ENCODE measurements at regions not wholly inside any gene's neighbourhood (a gene's known extent, or its start where the extent isn't known, plus 50 kb on each side); places are given as distances from the start of the nearest gene placed in this dataset.

DNA sequence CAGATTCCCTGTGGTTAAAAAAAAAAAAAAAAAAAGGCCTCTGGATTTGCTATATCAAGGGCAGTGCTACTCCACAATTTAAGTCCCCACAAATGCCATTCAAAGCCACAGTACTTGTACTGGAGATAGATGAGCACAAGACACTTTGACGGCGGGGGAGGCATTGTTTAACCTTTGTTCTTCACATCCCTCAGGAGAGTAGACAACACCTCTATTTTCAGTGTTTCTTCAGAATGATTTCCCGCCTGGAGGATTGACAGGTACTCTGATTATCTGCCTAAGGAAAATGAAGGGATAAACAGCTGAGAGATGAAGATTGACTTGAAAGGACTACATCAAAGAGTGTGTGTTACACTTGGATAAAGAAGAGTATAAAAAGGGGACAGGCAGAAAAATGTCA lies 58.7 kb downstream of the OTOL1 start:
- DNase-seq (ENCODE audit: low read depth, low spot score): no peak

GRCh38 chr3:161556533-161556932 lies 59.9 kb downstream of the OTOL1 start:
- no peak for DNase-seq (ENCODE audit: low read depth, low spot score)

- DNase-seq (ENCODE audit: low read depth, low spot score): no peak
Measured at GRCh38 chr3:161556941-161557340, 60.3 kb downstream of the OTOL1 start.

DNA sequence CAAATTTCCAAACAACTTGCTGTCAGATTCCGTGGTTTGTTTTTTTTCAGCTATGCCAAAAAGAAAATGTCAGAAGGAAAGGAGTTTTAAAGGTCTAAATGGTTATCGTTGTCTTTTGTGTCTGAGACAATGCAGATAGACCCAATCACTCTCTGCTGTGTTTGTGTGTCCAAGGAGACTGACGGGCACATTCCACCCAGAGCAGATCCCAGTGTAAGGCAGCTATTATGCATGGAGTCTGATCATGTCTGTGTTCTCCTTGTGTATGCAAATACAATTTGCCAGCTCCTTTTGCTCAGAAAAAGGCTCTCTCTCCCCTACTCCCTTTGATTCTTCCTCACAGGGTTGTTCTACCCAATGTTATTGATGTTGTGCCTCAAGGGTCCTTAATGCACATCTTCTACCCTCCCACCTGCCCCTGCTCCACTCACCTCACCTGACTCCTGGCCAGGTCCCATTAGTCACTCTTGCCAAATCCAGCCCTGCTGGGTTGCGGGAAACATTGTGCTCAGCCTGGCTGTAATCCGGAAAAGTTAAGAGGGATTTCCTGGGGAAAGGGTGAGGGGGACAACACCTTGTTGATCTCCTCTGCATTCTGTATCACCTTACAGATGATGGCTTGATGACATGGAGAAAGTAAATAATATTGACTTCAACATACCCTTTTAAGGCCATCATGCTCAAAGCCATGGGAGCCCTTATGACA lies 61.0 kb downstream of the OTOL1 start:
- no peak for DNase-seq (ENCODE audit: low read depth, low spot score)

- no peak for DNase-seq (ENCODE audit: low read depth, low spot score)
Measured at GRCh38 chr3:161558236-161558635, 61.6 kb downstream of the OTOL1 start.

GRCh38 chr3:161559177-161559998 lies 62.8 kb downstream of the OTOL1 start:
- peak; percentile 56 for DNase-seq (ENCODE audit: low read depth, low spot score)

DNA sequence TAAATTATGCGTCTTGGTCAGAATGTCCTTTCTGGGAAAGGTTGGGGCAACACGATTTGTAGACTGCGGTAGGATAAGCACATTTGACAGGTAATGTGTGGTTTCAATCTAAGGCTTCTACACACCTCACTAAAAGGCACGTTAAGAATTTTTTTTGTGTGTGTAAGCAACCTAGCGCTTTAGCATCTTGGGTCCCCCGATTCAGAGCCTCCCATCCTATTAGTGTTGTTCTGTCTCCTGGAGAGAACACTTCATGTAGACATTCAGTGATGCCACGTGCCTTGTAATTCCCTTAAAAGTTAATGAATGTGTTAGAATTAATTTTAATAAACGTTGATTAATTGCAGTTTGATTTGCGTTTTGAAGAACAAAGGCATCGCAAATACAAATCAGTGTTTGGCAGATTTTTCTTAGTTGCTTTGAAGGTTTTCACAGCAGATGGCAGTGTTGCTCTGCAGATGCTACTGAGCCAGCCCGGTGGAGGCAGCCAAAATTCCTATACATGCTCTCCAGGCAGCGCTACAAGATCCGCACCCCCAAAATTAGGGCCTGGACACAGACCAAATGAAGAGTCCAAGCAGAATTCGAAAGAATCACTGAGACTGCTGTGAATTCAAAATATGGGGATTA lies 63.5 kb downstream of the OTOL1 start:
- peak; percentile 56 for DNase-seq (ENCODE audit: low read depth, low spot score)

- DNase-seq (ENCODE audit: low read depth, low spot score): no peak
Measured at GRCh38 chr3:161567577-161568361, 71.2 kb downstream of the OTOL1 start.

- no peak for DNase-seq (ENCODE audit: low read depth, low spot score)
Measured at GRCh38 chr3:161568671-161569070, 72.1 kb downstream of the OTOL1 start.

DNA sequence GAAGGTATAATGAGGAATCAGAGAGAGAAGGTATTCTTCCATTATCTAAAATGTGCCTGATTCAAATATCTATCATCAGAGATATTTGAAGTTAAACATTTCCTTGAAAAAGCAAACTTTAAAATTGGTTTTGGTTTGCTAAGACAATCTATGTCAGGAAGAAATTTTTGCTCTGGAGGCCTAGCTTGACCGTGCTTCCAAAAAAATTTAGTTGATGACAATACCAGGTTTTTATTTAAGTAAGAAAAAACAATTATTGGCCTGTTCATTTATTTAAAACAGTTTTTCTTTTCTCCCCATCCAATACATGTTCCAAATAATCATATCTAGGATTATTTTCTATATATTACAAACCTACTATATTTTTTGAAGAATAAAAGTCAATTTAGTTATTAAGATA lies 75.3 kb downstream of the OTOL1 start:
- no peak for DNase-seq (ENCODE audit: low read depth, low spot score)

DNA sequence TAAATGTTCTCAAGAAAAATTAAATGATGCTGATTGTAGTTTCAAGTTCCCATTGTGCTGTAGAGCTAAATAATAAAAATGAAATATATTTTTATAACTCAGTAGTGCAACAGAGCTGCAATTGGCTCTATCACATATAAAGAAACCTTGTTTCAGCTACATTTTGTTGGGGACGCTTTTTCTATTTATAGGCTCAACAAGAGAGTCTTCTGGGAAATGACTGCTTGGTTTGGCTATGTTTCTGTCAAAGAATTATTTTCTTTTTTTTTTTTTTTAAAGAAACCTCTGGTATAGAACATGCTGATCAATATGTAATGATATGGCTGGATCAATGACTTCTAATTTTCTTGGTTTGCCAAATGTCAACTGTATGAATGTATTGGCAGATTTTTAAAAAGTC lies 76.5 kb downstream of the OTOL1 start:
- no peak for DNase-seq (ENCODE audit: low read depth, low spot score)

DNA sequence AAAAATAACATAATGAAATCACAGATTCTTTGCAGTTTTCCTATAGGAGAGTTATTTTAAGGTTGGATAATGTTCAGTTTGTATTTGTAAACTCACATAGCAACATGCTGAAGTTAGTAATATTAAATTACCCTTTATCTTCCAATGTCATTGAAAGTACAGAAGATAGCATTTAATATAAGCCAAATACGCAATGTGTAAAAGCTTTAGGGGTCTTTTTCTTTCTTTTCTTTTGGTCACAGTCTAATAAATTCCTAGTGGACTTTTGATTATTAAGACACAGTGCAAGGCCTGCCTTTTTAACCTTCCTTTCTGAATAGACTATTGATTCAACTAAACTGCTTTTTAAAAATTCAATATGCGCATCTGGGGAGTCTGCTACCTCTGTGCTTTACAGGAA lies 79.3 kb downstream of the OTOL1 start:
- no peak for DNase-seq (ENCODE audit: low read depth, low spot score)

DNA sequence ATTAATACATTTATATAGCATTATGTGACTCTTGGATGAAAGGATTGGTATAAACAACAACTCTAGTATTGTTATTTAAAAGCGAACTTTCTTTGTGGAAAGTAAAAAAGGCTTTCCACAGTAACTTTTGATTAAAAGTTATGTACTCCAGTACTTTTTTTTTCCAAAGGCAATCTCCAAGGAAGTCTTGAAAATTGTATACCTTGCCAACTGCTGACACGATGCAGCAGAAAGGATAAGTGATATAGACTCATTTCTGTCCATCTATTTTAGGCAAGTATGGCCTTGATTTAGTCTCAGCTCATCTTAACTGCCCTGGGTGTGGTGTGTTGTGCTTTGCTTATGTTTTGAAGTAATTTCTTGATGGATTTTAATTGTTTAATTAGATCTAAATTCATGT lies 79.7 kb downstream of the OTOL1 start:
- DNase-seq (ENCODE audit: low read depth, low spot score): no peak

- DNase-seq (ENCODE audit: low read depth, low spot score): no peak
Measured at GRCh38 chr3:161576714-161577510, 80.3 kb downstream of the OTOL1 start.

DNA sequence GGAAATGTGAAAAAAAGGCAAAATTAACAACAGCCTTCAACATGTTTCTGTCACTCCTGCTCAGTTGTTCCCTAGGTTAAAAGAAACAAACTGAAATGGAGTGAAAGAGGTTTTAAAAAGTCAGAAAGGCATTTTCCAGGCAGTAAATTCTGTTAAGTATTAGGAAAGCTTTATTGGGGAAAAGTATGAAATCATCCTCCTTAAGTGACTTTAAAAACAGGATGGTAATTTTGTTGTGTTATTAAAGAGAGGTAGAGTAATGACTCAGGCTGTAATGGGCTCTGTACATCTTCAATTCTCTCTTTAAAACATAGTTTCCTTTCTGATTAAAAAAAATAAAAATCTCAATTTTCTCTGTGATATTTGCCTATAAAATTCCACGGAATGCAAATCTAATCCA lies 81.1 kb downstream of the OTOL1 start:
- DNase-seq (ENCODE audit: low read depth, low spot score): no peak

- no peak for DNase-seq (ENCODE audit: low read depth, low spot score)
Measured at GRCh38 chr3:161579395-161580126, 83.0 kb downstream of the OTOL1 start.

DNA sequence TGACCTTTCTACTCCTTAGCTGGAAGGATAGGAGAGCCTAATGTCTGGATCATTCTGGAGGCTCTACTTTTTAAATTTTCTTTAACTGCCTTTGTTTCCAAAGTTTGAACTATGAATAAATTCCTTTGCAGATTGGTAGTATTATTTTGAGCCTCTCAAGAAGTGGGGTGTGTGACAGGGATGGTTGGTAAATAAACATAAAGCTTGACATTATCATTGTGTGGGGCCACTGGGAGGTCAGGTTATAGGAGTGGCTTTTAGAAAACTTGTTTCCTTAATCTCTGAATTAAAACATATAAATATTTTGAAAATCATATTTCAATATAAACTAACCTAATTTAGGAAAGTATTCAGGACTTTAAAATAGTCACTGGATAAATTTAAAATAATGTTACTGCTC lies 89.3 kb downstream of the OTOL1 start:
- no peak for DNase-seq (ENCODE audit: low read depth, low spot score)

DNA sequence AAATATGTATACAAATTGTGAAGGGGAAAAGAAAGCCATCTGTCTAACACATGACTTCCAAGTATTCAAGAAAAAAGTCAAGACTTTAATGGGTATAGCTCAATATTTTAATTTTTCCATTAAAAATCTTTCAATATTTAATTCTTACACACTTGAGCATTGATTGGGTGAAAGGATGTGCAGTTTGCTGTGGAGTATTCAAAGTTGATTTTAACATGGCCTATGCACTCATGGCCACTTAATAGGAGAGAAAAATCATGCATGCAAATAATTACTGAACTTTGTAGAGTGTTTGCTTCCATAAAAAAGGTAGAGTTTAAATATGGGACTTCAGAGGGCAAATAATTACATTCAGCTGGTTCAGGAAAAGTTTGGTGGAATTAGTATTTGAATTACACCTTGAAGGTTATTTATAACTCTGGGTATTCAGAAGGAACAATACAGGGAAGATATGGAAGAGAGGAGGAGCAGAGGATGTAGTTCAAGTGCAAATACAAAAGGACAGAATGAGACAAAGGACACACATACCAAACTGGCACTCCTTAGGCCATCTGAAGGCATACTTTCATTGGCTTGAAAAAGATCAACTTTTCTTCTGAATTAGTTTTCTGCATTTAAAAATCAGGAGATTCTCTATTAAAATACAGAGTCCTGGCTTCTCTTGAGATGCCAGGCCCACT lies 90.1 kb downstream of the OTOL1 start:
- DNase-seq (ENCODE audit: low read depth, low spot score): no peak

GRCh38 chr3:161598639-161599038 lies 102.0 kb downstream of the OTOL1 start:
- no peak for DNase-seq (ENCODE audit: low read depth, low spot score)

- DNase-seq (ENCODE audit: low read depth, low spot score): no peak
Measured at GRCh38 chr3:161599697-161600096, 103.1 kb downstream of the OTOL1 start.

Data from ELF-1 (cell line).